ENCODE measurements at regions not wholly inside any gene's neighbourhood (a gene's known extent, or its start where the extent isn't known, plus 50 kb on each side); places are given as distances from the start of the nearest gene placed in this dataset.

DNA sequence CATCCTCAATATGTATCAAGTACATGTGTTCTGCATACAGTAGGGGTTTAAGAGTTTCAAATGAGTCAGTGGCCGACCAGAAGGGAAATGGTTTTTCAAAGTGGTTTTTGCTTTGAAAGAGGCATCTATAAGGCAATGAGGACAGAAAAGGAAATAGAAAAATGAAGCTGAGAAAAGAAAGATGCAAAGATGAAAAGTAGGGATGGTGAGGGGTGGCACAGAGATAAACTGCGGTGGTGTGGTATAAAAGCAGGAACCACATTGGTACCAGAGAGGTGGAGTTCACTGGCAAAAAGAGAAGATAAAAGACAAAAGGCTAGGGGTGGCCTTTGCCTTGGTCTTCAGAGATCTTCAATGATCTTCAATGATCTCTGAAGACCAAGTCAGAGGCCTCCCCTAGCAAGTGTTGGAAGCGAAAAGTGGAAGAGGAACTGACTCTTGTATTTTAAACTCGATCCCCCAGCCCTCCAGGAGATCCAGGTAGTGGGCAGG is 144.0 kb upstream of the KRR1 start:
- Histone ChIP-seq H3K4me1 (peaks cover 28% of the 10 kb centered on the region), H3K27me3 (no peaks in the 10 kb centered on the region), H3K36me3 (no peaks in the 10 kb centered on the region), H3K27ac (no peak overlapping the region), H3K4me3 (no peak overlapping the region), H3K9me3 (no peaks in the 10 kb centered on the region)
- TF ChIP-seq, protein P1, sequence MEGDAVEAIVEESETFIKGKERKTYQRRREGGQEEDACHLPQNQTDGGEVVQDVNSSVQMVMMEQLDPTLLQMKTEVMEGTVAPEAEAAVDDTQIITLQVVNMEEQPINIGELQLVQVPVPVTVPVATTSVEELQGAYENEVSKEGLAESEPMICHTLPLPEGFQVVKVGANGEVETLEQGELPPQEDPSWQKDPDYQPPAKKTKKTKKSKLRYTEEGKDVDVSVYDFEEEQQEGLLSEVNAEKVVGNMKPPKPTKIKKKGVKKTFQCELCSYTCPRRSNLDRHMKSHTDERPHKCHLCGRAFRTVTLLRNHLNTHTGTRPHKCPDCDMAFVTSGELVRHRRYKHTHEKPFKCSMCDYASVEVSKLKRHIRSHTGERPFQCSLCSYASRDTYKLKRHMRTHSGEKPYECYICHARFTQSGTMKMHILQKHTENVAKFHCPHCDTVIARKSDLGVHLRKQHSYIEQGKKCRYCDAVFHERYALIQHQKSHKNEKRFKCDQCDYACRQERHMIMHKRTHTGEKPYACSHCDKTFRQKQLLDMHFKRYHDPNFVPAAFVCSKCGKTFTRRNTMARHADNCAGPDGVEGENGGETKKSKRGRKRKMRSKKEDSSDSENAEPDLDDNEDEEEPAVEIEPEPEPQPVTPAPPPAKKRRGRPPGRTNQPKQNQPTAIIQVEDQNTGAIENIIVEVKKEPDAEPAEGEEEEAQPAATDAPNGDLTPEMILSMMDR (IDR thresholded peaks at IDR 0.05), result no peak
- intact Hi-C loops (cut with DNase I), result no loop called here
- DNase-seq (ENCODE audit: extremely low spot score in 2 of 2), result no peak

DNA sequence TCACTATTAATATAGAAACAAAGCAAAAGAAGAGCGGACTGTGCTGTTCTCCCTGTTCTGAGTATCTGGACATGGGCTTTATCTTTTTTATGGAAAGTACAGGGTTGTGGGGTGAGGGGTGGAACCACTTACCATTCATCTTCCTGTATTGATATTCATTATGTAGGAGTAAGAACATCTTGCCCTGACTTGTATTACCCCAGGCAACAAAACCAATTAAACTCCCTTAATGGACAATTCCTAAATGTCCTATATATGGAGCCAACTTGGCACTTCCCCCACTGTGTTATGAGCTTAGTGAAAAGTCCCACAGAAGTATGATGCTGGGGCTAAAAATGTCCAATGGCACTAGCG is 139.9 kb upstream of the KRR1 start:
- Histone ChIP-seq H3K36me3 (no peaks in the 10 kb centered on the region), H3K27ac (peak overlapping the region; percentile 43), H3K4me3 (no peak overlapping the region), H3K27me3 (no peaks in the 10 kb centered on the region), H3K9me3 (no peaks in the 10 kb centered on the region), H3K4me1 (peaks cover 23% of the 10 kb centered on the region)
- DNase-seq (ENCODE audit: extremely low spot score in 2 of 2), result no peak
- TF ChIP-seq POLR2AphosphoS5 (IDR thresholded peaks at IDR 0.05; ENCODE audit: insufficient read depth in 1 of 2, low read depth in 1 of 2), result peak in 1 of 2 donors; percentile 31
- TF ChIP-seq POLR2A (IDR thresholded peaks at IDR 0.05), result no peak
- intact Hi-C loops (cut with DNase I), result no loop called here

DNA sequence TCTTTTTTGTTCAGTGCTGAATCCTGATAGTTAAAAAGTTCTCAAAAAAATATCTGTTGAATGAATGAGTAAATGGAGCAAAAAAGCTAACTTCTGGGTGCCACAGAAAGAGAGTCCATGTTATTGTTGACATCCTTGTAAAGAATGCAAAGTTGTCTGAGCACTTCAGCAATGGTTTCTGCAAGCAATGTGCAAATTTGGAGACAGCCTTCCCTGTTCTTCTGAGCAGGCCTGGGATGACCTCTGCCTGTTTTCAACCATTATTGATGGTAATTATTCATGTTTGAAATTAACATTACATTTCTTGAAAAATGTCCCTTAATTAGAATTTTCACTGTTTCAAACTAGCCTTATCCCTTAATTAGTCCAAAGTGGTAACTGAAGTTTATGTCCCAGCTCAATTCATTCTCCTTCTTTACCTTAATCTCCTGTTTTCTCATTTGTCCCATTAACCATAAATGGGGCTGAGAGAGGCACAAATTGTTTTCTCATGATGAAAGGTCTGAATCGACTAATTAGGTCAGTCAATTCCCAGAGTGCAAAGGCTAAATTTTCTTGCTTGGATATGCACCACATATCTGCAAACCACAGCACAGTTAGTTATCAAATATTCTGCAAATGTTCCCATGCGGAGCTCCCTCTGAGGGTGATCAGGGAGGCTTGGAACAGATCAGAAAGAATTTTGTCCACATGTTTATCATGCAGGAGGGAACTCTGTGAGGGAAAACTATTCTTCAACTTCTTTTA is 139.4 kb upstream of the KRR1 start:
- intact Hi-C loops (cut with DNase I), result no loop called here
- no peak for TF ChIP-seq POLR2AphosphoS5 (IDR thresholded peaks at IDR 0.05; ENCODE audit: insufficient read depth in 1 of 2, low read depth in 1 of 2)
- TF ChIP-seq, protein P1 (IDR thresholded peaks at IDR 0.05), result no peak
- TF ChIP-seq POLR2A (IDR thresholded peaks at IDR 0.05), result no peak

DNA sequence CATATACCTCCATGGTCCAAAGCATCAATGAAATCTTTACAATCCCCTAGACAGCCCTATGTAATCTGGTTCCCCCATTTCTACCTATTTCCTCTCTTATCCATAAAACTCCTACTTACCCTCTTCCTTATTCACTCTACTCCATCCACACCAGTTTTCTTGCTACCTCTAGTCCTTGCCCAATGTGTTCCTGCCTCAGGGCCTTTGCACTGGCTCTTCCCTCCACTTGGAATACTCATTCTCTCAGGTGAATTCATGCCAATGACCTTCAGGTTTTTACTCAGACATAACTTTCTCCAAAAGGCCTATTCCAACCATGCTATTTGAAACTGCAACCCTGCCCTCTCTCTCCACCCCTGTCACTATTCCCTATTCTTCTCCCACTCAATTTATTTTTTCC is 138.7 kb upstream of the KRR1 start:
- H3K27me3 ChIP-seq, result no peaks in the 10 kb centered on the region
- no peaks in the 10 kb centered on the region for H3K9me3 ChIP-seq
- H3K4me1 ChIP-seq, result peaks cover 23% of the 10 kb centered on the region
- no peaks in the 10 kb centered on the region for H3K36me3 ChIP-seq
- H3K4me3 ChIP-seq, result no peak overlapping the region
- TF ChIP-seq, protein P1 (IDR thresholded peaks at IDR 0.05), result no peak
- no peak for DNase-seq (ENCODE audit: extremely low spot score in 2 of 2)
- no peak overlapping the region for H3K27ac ChIP-seq
- intact Hi-C loops (cut with DNase I), result no loop called here

More for the DNA sequence above, 139.4 kb upstream of the KRR1 start:
- Histone ChIP-seq H3K4me1 (peaks cover 23% of the 10 kb centered on the region), H3K27me3 (no peaks in the 10 kb centered on the region), H3K27ac (peak overlapping the region; percentile 43), H3K4me3 (no peak overlapping the region), H3K36me3 (no peaks in the 10 kb centered on the region), H3K9me3 (no peaks in the 10 kb centered on the region)
- no peak for DNase-seq (ENCODE audit: extremely low spot score in 2 of 2)

DNA sequence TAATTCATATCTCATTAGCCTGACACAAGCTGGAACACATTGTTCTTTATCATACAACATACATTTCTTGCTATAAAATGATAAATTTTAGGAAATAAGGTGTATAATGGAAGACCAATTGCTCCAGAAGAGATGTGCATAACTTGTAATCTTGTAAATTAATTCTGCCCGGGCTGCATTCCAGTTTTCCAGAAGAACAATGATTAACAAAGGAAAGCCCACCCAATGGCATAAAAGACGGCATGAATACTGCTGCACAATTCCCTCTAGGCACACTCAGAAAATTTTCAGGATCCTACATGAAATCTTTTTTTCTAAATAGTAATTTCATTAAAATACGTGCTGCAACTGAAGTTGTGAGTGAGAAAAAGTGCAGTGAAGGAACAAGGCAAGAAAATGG is 137.4 kb upstream of the KRR1 start:
- DNase-seq (ENCODE audit: extremely low spot score in 2 of 2), result no peak
- Histone ChIP-seq H3K36me3 (no peaks in the 10 kb centered on the region), H3K27ac (no peak overlapping the region), H3K27me3 (no peaks in the 10 kb centered on the region), H3K9me3 (no peaks in the 10 kb centered on the region), H3K4me1 (peaks cover 23% of the 10 kb centered on the region), H3K4me3 (no peak overlapping the region)
- TF ChIP-seq POLR2A (IDR thresholded peaks at IDR 0.05), result no peak
- TF ChIP-seq POLR2AphosphoS5 (IDR thresholded peaks at IDR 0.05; ENCODE audit: insufficient read depth in 1 of 2, low read depth in 1 of 2), result no peak
- TF ChIP-seq, protein P1 (IDR thresholded peaks at IDR 0.05), result no peak
- intact Hi-C loops (cut with DNase I), result no loop called here

All from vagina (tissue), 2 donors.